GM18498 (cell line): ENCODE measurements at regions not wholly inside any gene's neighbourhood (a gene's known extent, or its start where the extent isn't known, plus 50 kb on each side); places are given as distances from the start of the nearest gene placed in this dataset.
"Not testable (repeated sequence)": the region's sequence is repeated elsewhere in the genome, so short reads cannot be mapped to it uniquely, and the experiment has no call there.

ENCODE experiments used
- ATAC-seq: cut with Tn5 transposase; IDR thresholded peaks from one replicate; pipeline ENCODE4 v1.9.1; 2021; ENCODE audit warnings: mild to moderate bottlenecking, moderate library complexity; ENCODE audit not compliant: unreplicated experiment

GRCh38 chr2:75844651-75845050, 133.9 kb upstream of the GCFC2 start:
- peak; percentile 50 for ATAC-seq

DNA sequence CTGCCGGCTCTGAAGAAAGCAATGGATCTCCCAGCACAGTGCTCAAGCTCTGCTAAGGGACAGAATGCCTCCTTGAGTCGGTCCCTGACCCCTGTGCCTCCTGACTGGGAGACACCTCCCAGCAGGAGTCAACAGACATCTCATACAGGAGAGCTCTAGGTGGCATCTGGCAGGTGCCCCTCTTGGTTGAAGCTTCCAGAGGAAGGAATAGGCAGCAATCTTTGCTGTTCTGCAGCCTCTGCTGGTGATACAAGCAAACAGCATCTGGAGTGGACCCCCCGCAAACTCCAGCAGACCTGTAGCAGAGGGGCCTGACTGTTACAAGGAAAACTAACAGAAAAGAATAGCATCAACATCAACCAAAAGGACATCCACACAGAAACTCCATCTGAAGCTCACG, 123.9 kb upstream of the GCFC2 start:
- not testable (repeated sequence) for ATAC-seq

DNA sequence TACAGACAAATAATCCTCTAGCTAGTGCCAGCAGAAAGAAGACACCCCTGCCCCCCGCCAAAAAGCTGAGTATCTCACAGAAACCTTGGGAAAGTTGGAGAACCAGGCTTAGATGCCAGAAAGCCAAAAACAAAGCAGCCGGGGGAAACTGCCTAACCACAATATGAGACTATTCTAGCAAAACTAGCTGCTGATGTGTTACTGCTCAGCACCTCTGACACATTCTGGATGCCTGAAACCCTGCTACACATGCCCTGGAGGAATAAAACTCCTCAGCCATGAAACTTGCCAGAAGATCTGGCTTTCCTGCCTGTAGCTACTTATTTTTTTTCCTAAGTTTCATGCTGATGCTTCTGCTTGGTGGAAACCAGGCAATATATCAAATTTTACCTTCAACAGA, 122.7 kb upstream of the GCFC2 start:
- no peak for ATAC-seq

DNA sequence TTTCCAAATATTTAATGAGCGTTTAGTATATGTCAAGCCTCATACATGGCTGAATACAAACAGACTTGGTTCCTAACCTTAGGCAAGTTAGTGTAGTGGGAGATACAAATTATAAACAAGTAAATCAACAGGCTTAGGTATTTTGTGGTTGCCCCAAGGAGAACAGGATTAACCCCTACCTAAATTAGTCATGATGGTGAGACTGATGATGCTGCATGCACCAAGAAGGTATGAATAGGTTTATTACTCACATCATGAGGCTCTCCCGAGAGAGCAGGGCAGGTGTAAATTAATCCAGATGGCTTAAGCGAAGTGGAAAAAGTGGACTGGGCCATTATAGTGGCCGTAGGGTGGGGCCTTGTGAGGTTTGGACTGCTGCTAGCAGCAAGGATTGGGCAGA, 118.1 kb upstream of the GCFC2 start:
- ATAC-seq, result no peak

- ATAC-seq, result not testable (repeated sequence)
These were observed 112.8 kb upstream of the GCFC2 start for GRCh38 chr2:75823515-75823914.

GRCh38 chr2:75822336-75822735, 111.6 kb upstream of the GCFC2 start:
- no peak for ATAC-seq

GRCh38 chr2:75820693-75821092, 110.0 kb upstream of the GCFC2 start:
- ATAC-seq, result no peak

- ATAC-seq, result no peak
These were observed 100.1 kb upstream of the GCFC2 start for GRCh38 chr2:75810611-75811330.

GRCh38 chr2:75808793-75809535, 98.2 kb upstream of the GCFC2 start:
- no peak for ATAC-seq

- ATAC-seq, result no peak
These were observed 97.3 kb upstream of the GCFC2 start for GRCh38 chr2:75807992-75808391.

GRCh38 chr2:75801234-75801982, 90.7 kb upstream of the GCFC2 start:
- no peak for ATAC-seq

DNA sequence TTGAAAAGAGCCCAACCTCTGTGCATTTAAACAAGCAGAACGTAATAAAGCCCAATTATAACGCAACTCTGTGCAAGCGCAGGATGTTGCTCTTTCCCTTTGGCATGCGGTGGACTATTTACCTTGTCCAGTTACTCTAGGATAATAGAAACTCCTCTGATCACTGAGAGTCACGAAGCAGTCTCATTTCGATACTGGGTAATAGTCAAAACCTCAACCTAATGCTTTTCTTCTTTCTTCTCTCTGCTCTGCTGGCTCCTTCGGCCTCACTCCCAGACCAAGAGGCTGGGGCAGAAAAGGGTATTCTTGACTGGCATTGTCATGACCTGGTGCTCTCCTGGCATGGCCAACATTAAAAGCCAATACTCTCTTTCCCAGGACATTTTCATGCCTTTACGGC, 89.7 kb upstream of the GCFC2 start:
- peak; percentile 76 for ATAC-seq

DNA sequence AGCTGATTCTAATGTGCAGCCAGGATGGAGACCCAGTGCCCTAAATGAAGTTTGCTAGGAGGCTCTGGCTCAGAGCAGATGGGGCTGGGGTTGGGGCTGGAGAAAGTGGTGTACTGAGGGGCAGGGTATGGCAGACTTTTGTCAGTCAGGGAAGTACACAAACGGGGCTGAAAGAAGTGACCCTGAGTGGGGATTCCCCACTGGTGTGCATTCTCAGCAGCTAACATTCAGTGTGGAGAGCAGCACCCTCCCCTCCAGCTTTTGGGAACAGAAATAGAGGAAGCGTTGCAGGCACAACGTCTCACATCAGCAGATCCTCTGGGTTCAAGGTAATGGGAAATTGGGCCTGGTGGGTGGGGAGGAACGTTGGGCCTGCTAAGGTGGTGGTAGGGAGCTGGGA, 89.1 kb upstream of the GCFC2 start:
- peak; percentile 51 for ATAC-seq

- no peak for ATAC-seq
These were observed 87.9 kb upstream of the GCFC2 start for GRCh38 chr2:75798569-75798968.

DNA sequence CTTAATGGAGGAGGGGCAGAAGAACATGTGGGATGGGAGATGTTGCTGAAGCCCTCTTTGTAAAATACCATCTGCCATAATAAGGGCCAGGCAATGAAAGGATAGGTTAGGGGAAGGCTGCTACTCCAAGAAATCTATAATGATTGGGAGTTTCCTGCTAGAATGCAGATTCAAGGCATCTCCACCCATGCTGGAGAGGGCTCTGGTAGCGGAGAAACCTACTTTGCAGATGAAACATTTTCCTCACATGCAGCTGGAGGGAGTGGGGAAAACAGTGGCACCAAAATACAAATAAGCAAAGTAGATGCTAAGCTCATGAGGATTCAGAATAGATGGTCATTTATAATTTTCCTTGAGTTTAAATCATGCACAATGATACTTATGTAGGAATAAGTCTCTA, 82.3 kb upstream of the GCFC2 start:
- no peak for ATAC-seq

DNA sequence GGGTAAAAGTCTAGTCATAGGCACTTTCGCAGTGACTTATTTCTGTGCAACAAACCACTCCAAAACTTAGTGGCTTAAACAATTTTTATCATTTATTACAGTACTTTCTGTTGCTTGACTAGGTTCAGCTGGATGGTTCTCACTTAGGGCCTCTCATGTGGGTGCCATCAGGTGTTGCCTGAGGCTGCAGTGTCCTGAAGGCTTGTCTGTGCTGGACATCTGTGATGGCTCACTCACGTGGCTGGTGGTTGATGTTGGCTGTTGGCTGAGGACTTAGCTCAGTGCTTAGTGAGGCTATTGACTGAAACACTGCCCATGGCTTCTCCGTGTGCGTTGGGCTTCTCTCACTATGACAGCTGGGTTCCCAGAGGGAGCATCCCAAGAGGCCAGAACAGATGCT, 81.4 kb upstream of the GCFC2 start:
- no peak for ATAC-seq

DNA sequence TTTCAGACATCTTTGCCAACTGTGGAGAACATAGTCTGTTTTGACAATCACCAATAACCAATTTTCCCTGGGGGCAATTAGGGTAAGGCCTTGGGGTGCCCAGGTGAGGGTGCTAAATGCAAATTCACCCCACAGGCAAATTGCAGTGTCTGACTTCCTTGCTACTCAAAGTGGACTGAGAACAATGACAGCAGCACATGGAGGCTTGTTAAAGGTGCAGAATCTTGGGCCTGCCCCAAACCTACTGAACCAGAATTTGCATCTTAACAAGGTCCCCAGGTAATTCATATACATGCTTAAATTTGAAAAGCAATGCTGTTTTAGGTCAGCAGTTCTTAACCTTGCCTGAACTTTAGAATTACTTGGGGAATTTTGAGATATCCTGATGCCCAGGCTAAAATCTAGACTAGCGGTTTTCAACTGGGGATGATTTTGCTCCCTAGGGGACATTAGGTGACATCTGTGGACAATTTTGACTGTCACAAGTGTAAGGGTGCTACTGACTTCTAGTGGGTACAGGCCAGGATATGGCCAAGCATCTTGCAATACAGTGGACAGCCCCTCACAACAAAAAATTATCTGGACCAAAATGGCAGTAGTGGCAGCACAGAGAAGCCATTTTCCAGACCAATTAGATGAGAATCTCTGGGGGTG, 80.2 kb upstream of the GCFC2 start:
- ATAC-seq, result no peak

DNA sequence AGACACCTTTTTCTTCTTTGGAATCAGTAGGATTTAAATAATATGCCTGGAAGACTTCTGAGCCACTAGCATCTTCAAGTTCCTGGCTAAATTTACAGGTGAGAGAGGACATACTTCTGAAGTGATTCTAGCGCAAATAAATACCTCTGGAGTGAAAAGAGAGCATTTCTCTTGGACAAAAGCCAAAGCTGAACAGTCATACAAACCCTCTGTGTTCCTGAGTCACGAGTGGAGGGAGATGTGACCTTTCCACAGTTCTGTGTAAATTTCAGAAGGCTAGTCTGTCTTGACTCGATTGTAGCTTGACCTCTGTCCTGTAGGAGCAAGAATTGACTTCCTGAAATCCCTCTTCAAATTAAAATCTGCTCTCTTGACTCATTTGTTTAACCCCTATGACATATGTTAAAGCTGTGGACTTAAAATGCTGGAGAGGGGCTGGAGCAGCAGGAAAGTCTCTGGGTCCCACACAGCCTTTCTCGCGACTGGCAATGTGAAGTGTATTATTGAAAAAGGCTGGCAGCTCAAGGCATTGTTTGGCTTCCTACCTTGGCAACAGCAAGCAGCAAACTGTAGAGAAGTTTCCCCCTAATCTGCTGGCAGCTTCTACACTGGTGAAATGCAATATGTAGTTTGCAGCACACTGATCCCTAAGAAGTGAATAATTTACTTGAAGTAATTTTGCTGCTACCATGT, 79.6 kb upstream of the GCFC2 start:
- ATAC-seq, result no peak

- no peak for ATAC-seq
These were observed 78.2 kb upstream of the GCFC2 start for GRCh38 chr2:75788902-75789301.

GRCh38 chr2:75788154-75788553, 77.4 kb upstream of the GCFC2 start:
- ATAC-seq, result no peak
